ENCODE measurements at regions not wholly inside any gene's neighbourhood (a gene's known extent, or its start where the extent isn't known, plus 50 kb on each side); places are given as distances from the start of the nearest gene placed in this dataset.

DNA sequence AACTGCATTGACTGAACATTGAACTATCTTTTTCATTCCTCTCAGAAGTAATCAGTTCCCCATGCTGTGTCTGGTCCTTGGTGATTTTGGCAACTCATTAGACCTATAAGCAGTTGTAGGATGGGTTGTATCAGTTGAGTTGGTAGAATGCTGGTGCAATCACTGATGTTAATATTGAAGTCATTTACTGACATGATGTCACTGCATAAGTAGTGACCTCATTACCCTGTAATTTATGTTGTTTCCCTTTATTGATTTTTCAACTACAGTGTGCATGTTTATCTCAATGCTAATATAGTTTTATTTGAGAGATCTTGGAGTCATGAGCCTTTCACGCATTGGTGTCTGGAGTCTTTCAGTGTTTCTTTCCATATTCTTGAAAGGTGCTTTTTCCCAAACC is 275.0 kb downstream of the SPATA31D1 start:
- no peak overlapping the region for H3K9ac ChIP-seq (ENCODE audit: insufficient read depth, low read length, poor library complexity, severe bottlenecking)
- intact Hi-C loops (cut with micrococcal nuclease): no loop called here
- H3K9me3 ChIP-seq (replicated peaks in 1 of 2; ENCODE audit: control insufficient read depth in 1 of 2, insufficient read depth in 1 of 2, low read length in 2 of 2): no peaks in the 10 kb centered on the region
- H3K4me2 ChIP-seq (replicated peaks; ENCODE audit: extremely low read depth, low read length, poor library complexity, severe bottlenecking): no peak overlapping the region
- no peak overlapping the region for H2AFZ ChIP-seq (ENCODE audit: insufficient read depth, low read depth, low read length, poor library complexity, severe bottlenecking)
- H3K27me3 Mint-ChIP-seq (ENCODE audit: low read depth in 3 of 3): no peaks in the 10 kb centered on the region
- no peak overlapping the region for H3K4me3 Mint-ChIP-seq
- H3K79me2 ChIP-seq (ENCODE audit: insufficient read depth, low read length): no peaks in the 10 kb centered on the region
- no peaks in the 10 kb centered on the region for H4K20me1 ChIP-seq (ENCODE audit: insufficient read depth, low read length)
- no peak for DNase-seq
- no peak overlapping the region for H3K27ac Mint-ChIP-seq
- no peak overlapping the region for H3K27ac ChIP-seq (ENCODE audit: low read depth in 1 of 2, low read length in 2 of 2)
- H3K27me3 ChIP-seq (ENCODE audit: control insufficient read depth in 2 of 2, insufficient read depth in 2 of 2, low read length in 2 of 2): no peaks in the 10 kb centered on the region
- H3K4me3 ChIP-seq (replicated peaks in 1 of 3; ENCODE audit: low read depth in 2 of 3, low read length in 3 of 3): no peak overlapping the region
- WGBS (ENCODE audit: insufficient coverage): no CpG with 5 or more reads among the region's 1 CpG
- no peaks in the 10 kb centered on the region for H3K4me1 ChIP-seq (ENCODE audit: control insufficient read depth in 1 of 2, insufficient read depth in 2 of 2, low read length in 2 of 2)
- TF ChIP-seq, protein P1, sequence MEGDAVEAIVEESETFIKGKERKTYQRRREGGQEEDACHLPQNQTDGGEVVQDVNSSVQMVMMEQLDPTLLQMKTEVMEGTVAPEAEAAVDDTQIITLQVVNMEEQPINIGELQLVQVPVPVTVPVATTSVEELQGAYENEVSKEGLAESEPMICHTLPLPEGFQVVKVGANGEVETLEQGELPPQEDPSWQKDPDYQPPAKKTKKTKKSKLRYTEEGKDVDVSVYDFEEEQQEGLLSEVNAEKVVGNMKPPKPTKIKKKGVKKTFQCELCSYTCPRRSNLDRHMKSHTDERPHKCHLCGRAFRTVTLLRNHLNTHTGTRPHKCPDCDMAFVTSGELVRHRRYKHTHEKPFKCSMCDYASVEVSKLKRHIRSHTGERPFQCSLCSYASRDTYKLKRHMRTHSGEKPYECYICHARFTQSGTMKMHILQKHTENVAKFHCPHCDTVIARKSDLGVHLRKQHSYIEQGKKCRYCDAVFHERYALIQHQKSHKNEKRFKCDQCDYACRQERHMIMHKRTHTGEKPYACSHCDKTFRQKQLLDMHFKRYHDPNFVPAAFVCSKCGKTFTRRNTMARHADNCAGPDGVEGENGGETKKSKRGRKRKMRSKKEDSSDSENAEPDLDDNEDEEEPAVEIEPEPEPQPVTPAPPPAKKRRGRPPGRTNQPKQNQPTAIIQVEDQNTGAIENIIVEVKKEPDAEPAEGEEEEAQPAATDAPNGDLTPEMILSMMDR (IDR thresholded peaks at IDR 0.05): no peak
- no peaks in the 10 kb centered on the region for H3K36me3 Mint-ChIP-seq
- no peaks in the 10 kb centered on the region for H3K4me1 Mint-ChIP-seq
- H3K36me3 ChIP-seq (replicated peaks in 1 of 2; ENCODE audit: control insufficient read depth in 1 of 2, insufficient read depth in 2 of 2, low read length in 2 of 2): no peaks in the 10 kb centered on the region
- H3K9me3 Mint-ChIP-seq: peaks cover 0 to 12% (median 3%) of the 10 kb centered on the region in 7 donors

DNA sequence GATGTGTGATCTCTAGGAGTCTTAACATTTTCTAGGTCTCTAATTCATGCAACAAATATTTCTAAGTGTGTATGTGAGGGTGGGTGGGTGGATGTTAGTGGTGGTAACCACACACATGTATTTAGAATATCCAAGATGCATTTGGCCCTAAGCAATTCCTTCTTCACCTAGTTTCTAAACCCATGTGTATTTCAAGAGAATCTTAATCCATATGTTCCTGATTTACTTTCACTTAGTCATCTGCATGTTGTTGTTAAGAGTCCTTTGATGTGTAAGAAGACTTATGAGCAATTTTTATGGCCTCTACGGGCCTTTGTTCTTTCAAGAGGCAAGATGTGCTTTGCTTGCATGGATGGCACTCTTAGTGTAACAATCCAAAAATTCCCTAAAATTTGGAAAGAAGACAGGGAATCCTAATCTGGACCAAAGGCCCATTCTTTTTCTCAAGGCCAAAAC is 282.6 kb downstream of the SPATA31D1 start:
- Histone ChIP-seq H3K9me3 (replicated peaks in 1 of 2; ENCODE audit: control insufficient read depth in 1 of 2, insufficient read depth in 1 of 2, low read length in 2 of 2) (no peaks in the 10 kb centered on the region), H3K4me2 (replicated peaks; ENCODE audit: extremely low read depth, low read length, poor library complexity, severe bottlenecking) (no peak overlapping the region)
- intact Hi-C loops (cut with micrococcal nuclease): no loop called here

More for the DNA sequence above, 282.6 kb downstream of the SPATA31D1 start:
- H3K27ac ChIP-seq (ENCODE audit: low read depth in 1 of 2, low read length in 2 of 2): no peak overlapping the region
- Mint-ChIP-seq H3K36me3 (no peaks in the 10 kb centered on the region), H3K27ac (no peak overlapping the region), H3K4me1 (peaks cover 18% of the 10 kb centered on the region), H3K27me3 (ENCODE audit: low read depth in 3 of 3) (no peaks in the 10 kb centered on the region), H3K4me3 (no peak overlapping the region), H3K9me3 (peaks cover 0 to 4% (median 0%) of the 10 kb centered on the region in 7 donors)
- no peak overlapping the region for H3K4me3 ChIP-seq (replicated peaks in 1 of 3; ENCODE audit: low read depth in 2 of 3, low read length in 3 of 3)
- no peak for DNase-seq
- no peaks in the 10 kb centered on the region for H3K36me3 ChIP-seq (replicated peaks in 1 of 2; ENCODE audit: control insufficient read depth in 1 of 2, insufficient read depth in 2 of 2, low read length in 2 of 2)
- no peak overlapping the region for H2AFZ ChIP-seq (ENCODE audit: insufficient read depth, low read depth, low read length, poor library complexity, severe bottlenecking)
- H4K20me1 ChIP-seq (ENCODE audit: insufficient read depth, low read length): no peaks in the 10 kb centered on the region
- H3K27me3 ChIP-seq (ENCODE audit: control insufficient read depth in 2 of 2, insufficient read depth in 2 of 2, low read length in 2 of 2): no peaks in the 10 kb centered on the region
- WGBS (ENCODE audit: insufficient coverage): 67% methylated on average over 1 of the region's 1 CpG
- peaks cover 7 to 8% of the 10 kb centered on the region in 2 donors for H3K4me1 ChIP-seq (ENCODE audit: control insufficient read depth in 1 of 2, insufficient read depth in 2 of 2, low read length in 2 of 2)
- no peaks in the 10 kb centered on the region for H3K79me2 ChIP-seq (ENCODE audit: insufficient read depth, low read length)
- TF ChIP-seq, protein P1 (IDR thresholded peaks at IDR 0.05): no peak
- H3K9ac ChIP-seq (ENCODE audit: insufficient read depth, low read length, poor library complexity, severe bottlenecking): no peak overlapping the region

Measured in CD14-positive monocyte (primary cell).